NCI-H1092 (cell line): ENCODE measurements at regions not wholly inside any gene's neighbourhood (a gene's known extent, or its start where the extent isn't known, plus 50 kb on each side); places are given as distances from the start of the nearest gene placed in this dataset.
"Not testable (repeated sequence)": the region's sequence is repeated elsewhere in the genome, so short reads cannot be mapped to it uniquely, and the experiment has no call there.

ENCODE experiments used
- DNase-seq: peaks from one replicate; lab custom pipeline; 2025; lab: John Stamatoyannopoulos, UW

DNA sequence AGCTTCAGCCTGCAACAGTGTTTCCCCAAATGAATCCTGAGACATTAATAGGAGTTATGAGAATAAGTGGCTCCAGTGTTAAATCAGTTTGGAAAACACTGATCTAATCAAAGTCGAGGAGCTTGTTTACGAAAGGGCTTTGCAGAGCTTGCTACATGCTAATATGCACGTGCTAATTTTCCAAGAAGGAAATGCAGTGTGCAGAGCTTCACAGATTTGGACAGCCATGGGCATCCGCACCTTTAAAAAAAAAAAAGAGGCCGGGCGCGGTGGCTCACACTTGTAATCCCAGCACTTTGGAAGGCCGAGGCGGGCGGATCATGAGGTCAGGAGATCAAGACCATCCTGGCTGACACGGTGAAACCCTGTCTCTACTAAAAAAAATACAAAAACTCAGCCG, 79.7 kb upstream of the LMO2 start:
- DNase-seq: not testable (repeated sequence)

DNA sequence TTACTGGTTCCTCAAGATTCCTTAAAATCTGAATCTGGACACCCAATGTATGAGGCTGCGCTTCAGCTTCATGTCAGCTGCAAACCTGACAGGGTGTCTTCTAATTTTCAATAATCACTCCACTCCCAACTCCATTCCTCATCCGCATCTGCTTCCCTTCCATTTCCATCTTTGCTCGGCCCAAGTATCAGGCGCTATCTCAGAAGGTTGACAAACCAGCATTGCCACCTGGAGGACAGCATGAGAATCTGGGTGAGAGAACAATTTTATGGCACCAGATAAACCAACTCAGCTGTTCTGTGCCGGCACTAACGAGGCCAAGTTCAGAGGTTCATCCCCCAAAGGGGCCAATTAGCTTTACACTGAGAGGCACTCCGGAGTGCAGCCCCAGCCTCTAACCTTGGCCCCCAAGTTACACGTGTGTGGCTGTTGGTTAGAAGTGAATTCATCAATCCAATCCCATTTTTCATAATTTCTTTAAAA, 79.1 kb upstream of the LMO2 start:
- DNase-seq: peak; percentile 54

DNA sequence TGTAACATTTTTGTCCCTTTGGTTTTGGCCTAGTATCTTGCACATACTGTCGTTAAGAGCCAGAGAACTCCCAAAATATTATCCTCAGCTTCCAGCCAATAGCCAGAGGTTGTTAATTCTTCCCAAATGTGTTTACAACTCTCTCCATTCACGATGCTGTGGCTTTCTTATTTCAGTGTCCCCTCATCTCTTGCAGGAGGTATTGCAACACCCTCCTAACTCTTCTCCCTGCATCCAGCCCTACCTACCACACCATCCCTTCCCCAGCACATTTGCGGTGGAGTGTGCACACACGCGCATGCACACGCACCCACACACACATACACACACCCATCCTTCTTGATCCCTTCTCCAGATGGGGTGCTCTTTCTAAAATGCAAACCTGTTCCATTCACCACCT, 75.6 kb upstream of the LMO2 start:
- DNase-seq: no peak

DNA sequence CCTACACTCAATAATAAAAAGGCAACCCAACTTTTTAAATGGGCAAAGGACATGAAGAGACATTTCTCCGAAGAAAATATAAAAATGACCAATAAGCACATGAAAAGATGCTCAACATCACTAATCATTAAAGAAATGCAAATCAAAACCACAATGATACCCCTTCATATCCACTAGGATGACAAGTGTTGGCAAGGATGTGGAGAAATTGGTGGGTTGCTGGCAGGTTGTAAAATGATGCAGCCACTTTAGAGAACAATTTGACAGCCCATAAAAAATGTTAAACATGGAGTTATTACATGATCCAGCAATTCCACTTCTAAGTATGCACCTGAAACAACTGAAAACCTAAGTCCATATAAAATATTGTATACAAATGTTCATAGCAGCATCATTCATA, 73.2 kb upstream of the LMO2 start:
- DNase-seq: no peak

DNA sequence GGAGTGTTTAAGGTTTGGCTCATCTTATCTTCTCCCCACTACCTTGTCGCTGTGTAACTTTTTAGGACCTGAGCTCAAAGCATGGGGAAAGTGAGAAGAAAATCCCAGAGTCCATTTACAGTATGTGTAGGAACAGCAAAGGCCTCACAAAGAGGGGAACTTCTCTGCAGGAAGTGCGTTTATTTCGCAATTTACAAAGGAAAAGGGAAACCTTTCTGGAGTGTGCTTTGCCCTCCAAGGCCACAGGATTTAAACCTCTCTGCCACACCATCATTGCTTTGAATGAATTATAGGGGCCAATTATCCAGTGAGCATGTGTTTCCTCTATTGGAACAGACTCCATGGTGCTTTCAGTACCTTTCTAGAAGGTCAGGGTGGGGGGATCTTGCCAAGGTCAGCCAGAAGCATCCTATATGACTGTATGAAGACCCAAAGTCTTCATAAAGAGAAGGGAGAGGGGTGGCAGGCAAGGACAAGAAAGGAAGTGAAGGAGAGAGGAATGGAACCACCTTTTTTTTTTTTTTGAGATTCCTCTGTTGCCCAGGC, 68.1 kb upstream of the LMO2 start:
- DNase-seq: no peak

DNA sequence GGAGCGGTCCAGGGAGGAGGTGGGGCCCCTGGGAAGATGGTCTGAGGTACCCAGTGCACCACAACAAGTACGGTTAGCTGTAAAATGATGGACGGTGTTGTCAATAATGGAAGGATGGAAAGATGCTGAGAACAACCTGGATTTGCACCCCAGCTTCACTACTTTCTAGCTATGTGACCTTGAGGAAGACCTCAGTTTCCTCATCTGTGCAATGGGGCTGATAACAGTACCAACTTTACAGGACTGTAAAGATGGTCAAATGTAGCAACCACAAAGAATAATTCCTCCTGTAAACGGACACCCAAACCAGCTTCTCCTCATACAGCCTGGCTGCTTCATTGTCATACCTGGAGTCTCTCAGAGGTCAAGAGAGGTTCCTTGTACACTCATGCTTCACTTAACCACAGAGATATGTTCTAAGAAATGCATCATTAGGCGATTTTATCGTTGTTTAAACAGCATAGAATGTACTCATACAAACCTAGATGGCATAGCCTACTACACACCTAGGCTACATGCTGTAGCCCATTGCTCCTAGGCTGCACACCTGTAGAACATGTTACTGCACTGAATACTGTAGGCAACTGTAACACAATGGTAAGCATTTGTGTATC, 65.5 kb upstream of the LMO2 start:
- DNase-seq: no peak

DNA sequence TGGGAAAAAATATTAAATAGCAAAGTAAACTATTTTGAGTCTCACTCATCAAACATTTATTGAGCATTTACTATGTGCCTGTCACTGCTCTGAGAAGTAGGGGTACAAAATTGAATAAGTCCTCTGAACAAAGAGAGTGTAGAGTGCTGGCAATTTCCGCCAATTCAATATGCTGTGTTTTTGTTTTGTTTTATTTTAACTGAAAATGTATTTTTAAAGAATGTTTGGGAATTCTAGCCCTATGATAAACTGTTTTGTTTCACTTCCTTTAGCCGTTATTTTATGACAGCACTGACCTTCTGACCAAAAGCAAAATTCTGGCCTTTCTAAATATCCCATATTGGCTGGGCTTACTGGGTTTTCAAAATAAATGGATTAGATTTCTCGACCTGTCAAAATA, 64.7 kb upstream of the LMO2 start:
- no peak for DNase-seq

DNA sequence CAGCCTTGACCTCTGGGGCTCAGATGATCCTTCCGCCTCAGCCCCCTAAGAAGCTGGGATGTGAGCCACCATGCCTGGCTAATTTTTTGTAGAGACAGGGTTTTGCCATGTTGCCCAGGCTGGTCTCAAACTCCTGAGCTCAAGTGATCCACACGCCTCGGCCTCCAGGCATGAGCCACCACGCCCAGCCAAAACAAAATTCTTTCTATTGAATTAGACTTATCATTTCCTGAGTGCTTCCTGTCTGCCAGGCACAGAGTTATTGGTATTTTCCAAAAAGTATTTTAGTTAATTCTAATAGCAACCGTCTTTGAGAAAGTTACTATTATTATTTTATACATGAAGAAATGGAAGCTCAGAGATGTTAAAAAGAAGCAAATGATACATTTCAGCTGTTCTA, 61.4 kb upstream of the LMO2 start:
- no peak for DNase-seq

DNA sequence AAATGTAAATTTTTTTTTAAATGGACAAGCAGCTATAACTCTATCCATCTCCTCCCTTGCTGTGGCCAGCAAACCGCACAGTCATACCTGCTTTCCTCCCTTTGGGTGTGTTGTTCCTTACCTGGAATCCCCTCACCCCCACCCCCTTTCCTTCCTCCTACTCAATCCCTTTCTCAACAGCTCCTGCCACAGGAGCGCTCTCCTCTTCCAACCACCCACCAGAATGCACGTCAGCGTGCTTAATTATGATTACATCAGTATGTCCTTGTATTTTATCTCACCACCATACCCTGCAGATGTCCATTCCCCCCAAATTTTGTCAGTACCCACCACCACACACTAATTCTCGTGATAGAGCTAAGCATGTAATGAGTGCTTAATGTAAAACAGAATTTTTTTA, 60.9 kb upstream of the LMO2 start:
- no peak for DNase-seq

DNA sequence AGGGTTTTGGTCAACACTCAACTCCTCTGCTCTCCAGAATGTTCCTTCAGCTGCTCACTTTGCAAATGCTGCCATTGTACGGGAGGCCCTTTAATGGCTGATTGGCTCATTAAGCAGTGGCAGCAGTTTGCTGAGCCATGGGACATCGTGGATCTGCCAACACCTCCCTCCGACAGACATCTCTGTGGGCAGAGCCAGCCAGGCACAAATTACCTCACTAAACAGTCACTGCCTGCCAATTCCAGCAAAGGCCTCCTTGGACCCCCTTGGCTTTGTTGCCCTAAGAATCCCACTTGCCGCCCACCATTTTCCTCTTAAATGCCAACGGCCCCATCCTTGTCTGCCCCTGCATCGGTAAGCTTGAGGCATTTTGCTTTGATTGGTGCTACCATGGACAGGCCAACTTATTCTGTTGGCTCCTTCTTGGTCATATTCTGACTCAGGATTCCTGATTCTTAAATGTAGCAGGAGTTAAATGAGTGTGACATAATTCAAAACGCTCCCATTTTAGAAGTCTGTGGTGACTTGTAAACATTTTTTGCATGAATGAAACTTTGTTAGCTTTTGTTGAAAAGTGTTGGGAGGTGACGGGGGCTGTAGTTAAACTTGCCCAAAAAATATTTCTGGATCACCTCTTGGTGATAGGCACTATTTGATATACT, 57.5 kb upstream of the LMO2 start:
- peak; percentile 69 for DNase-seq

DNA sequence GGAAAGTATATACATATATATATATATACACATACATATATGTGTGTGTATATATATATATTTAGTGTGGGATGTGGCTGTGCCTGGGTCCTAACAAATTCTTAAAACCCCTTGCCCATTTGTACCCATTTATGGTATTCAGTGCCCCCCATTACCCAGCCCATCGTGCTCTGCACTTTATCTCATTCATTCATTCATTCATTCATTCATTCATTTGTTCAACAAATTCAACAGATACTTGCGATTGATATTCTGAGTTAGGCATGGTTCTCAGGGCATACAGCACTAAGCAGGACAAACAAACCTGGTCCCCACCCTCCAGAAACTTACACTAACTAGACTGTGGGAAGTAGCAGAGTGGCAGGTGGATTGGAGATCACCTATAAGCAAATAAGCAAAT, 56.6 kb upstream of the LMO2 start:
- no peak for DNase-seq

DNA sequence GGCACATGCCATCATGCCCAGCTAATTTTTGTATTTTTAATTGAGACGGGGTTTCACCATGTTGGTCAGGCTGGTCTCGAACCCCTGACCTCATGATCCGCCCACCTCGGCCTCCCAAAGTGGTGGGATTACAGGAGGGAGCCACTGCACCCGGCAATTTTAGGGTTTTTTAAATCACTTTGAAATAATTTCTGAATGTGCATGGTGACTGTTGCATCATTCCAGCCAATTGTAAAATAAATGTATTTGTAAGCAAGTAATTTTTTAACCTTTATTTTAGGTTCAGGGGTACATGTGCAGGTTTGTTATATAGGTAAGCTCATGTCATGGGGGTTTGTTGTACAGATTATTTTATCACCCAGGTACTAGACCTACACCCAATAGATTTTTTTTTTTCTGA, 56.0 kb upstream of the LMO2 start:
- not testable (repeated sequence) for DNase-seq

DNA sequence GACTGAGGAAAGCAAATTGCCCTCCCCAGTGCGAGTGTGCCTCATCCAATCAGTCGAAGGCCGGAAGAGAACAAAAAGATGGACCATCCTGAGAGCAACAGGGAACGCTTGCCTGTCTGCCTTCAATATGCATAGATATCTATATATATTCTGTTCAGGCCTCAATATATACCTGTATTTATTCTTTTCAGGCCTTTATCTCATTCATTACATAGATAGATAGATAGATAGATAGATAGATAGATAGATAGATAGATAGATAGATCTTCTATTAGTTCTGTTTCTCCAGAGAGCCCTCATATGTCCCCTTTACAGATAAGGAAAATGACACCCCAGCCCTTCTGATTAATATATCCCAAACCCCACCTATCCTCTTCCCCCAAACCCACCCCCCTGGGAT, 55.1 kb upstream of the LMO2 start:
- no peak for DNase-seq

DNA sequence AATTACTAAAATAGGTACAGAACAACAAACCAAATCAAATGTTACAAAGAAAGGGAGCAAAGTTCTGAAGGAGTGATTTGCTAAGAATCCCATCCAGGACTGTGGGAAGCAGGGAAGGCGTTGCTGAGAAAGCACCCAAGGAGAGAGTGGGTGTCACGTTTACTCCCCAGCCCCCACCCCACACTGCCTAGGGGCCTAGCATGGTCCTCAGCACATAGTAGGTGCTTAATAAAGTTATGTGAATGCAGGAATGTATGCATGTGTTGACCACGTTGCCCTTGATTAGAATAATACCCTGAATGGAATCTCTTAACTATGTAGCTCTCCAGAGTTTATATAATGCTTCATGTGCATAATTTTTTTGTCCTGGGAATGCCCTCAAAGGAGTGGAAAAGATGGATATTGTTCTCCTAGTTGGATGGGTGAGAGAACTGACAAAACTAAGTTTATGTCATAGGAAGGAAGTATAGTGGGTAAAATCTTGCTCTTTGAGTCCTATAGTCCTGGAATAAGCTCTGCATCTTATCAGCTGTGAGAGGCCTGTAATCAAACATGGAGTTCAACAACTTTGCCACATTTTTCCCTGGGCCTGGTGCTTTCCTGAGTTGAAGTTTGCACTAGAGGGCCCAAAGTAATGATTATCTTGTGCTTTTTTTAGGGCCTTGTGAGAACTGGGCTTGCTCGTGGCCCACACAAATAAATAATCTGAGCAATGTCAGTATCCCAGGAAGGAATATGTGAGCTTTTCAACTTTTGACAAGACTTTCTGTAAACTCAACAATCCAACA, 53.8 kb upstream of the LMO2 start:
- DNase-seq: no peak

DNA sequence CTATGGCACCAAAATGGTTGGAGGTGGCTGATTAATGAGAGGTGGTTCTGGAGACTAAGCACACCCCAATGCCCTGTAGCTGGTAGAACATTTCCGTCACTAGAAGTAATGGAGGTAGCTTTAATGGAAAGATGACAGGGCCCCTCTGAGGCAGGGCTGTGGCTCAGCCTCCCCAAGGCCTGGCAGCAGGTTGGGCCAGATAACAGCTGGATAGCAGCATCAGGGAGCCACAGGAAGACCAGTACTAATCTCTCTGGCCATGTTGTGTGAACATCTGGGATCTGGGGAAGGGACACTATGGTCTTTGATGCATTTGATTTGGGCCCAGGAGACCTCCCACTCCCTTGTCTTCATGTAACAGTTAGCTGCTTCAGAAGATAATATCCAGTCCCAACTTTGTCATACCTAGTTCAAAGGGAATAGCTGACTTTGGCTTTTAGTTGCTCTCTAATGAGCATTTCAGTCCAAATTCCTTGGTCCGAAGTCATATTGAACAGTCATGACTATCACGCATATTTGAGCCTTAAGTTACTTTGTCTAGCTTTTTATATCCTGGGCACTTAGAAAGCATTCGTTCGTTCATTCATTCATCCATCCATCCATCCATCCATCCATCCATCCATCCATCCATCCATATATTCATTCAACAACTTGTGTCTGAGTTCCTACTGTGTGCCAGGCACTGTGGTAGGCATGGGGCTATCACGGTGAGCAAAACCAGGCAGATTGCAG, 53.0 kb upstream of the LMO2 start:
- DNase-seq: no peak

DNA sequence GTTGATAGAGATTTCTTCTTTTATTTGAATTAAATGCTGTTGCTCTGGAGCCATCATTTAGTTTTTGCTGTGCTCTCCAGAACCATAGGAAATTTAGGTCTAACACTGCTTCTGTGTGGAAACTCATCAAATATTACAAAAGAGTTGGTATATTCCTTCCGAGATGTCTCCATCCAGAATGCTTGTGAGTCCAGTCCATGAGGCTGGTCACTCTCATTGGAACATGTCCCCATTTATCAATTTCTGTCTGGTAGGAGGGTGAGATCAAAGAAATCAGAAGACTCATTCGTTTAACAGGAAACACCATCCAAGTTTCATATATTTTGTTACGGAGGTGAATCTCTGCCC, 52.4 kb upstream of the LMO2 start:
- DNase-seq: no peak

DNA sequence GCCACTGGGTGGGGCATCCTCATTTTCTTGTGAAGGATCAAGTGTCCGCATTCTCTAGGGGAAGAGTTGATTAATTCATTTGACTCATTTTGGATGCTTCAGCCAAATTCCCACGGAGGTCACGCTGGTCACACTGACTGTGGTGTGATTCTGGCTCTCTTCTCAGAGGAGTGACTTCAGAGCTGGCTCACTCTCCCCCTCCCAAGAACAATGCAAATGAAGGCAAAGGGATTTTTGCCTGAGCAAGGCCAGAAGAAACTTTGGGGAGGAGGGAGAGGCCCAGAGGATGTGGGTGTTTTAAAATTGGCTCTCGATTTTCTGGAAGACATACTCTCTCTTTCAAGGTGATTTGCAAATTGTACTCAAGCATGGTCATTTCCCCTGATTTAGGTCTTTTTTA, 51.1 kb upstream of the LMO2 start:
- no peak for DNase-seq

DNA sequence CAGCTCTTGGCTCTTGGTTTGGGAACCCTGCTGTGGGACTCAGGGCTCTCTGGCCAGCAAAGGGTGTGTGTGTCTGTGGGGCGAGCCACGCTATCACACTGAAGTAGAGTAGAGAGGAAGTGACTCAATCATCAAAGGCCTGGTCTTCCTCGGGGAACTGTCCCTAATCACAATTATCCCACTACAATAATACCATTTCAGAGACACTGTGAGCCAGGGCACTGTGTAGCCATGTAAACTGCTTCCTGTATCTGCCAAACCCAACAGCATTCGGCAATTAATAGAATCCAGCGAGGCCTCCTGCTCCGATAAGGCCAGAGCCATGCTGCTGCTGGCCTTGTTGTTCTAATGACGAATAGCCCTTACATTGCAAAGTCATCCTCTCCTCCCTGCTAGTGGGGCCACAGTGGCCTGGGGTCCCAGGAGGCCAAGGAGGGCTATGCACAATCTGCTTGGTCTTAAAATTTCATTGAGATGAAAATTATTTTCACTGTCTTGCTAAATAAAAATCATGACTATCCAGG, 49.8 kb upstream of the LMO2 start:
- DNase-seq: no peak
